ENCODE measurements at regions not wholly inside any gene's neighbourhood (a gene's known extent, or its start where the extent isn't known, plus 50 kb on each side); places are given as distances from the start of the nearest gene placed in this dataset.

DNA sequence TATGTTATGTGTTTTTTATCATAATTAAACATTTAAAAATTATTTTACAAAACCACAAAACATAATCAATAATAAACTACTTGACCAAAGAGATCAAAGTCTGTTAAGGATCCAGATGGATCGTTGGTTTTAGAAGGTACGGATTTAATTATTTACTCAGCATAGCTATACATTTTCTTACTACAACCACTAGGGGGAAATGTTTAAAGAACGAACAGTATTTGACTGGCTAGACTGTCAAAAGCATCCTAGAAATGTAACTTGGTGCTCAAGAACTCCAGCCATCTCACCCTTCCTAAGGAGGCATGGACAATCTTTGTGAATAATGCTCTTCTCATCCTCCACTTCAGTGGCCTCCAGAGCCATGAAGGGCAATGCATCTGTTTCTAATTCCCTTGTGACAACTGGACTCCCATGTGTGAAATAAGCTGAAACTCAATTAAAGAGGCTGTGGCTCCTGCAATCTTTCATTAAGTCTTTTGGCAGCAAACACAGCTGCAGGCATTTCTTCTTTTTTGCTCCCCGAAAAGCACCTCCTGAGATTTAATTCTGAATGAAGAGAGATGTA lies 94.7 kb upstream of the TUSC7 start:
- Histone ChIP-seq H3K4me2 (ENCODE audit: low read depth, low read length, poor library complexity, severe bottlenecking) (no peak overlapping the region), H3F3A (ENCODE audit: low read depth) (no peaks in the 10 kb centered on the region), H3K4me3 (ENCODE audit: low read length, poor library complexity, severe bottlenecking) (no peak overlapping the region), H3K79me2 (ENCODE audit: insufficient read depth, low read length) (no peaks in the 10 kb centered on the region), H3K27me3 (ENCODE audit: insufficient read depth, low read length, poor library complexity, severe bottlenecking) (no peaks in the 10 kb centered on the region), H3K9me3 (ENCODE audit: insufficient read depth, low read depth, low read length) (no peaks in the 10 kb centered on the region), H4K20me1 (ENCODE audit: insufficient read depth, low read length, poor library complexity, severe bottlenecking) (no peaks in the 10 kb centered on the region), H3K36me3 (ENCODE audit: insufficient read depth, low read length) (no peaks in the 10 kb centered on the region), H3K4me1 (ENCODE audit: insufficient read depth, low read length, poor library complexity, severe bottlenecking) (no peaks in the 10 kb centered on the region), H3K9ac (ENCODE audit: low read depth, low read length, poor library complexity, severe bottlenecking) (no peak overlapping the region), H3K9me2 (replicated peaks; ENCODE audit: low read depth, low read length) (no peaks in the 10 kb centered on the region), H2AFZ (ENCODE audit: low read length) (no peak overlapping the region)
- TF ChIP-seq EZH2phosphoT487 (IDR thresholded peaks at IDR 0.05; ENCODE audit: borderline replicate concordance): no peak
- TF ChIP-seq, protein P1, sequence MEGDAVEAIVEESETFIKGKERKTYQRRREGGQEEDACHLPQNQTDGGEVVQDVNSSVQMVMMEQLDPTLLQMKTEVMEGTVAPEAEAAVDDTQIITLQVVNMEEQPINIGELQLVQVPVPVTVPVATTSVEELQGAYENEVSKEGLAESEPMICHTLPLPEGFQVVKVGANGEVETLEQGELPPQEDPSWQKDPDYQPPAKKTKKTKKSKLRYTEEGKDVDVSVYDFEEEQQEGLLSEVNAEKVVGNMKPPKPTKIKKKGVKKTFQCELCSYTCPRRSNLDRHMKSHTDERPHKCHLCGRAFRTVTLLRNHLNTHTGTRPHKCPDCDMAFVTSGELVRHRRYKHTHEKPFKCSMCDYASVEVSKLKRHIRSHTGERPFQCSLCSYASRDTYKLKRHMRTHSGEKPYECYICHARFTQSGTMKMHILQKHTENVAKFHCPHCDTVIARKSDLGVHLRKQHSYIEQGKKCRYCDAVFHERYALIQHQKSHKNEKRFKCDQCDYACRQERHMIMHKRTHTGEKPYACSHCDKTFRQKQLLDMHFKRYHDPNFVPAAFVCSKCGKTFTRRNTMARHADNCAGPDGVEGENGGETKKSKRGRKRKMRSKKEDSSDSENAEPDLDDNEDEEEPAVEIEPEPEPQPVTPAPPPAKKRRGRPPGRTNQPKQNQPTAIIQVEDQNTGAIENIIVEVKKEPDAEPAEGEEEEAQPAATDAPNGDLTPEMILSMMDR (conservative IDR thresholded peaks at IDR 0.05; ENCODE audit: low read length): peak; percentile 44

GRCh38 chr3:116618138-116618537 lies 91.4 kb upstream of the TUSC7 start:
- Histone ChIP-seq H3K79me2 (ENCODE audit: insufficient read depth, low read length) (no peaks in the 10 kb centered on the region), H3K4me2 (ENCODE audit: low read depth, low read length, poor library complexity, severe bottlenecking) (no peak overlapping the region), H2AFZ (ENCODE audit: low read length) (no peak overlapping the region), H3K4me3 (ENCODE audit: low read length, poor library complexity, severe bottlenecking) (no peak overlapping the region), H3K9me3 (ENCODE audit: insufficient read depth, low read depth, low read length) (no peaks in the 10 kb centered on the region), H3K36me3 (ENCODE audit: insufficient read depth, low read length) (no peaks in the 10 kb centered on the region), H3F3A (ENCODE audit: low read depth) (no peaks in the 10 kb centered on the region), H4K20me1 (ENCODE audit: insufficient read depth, low read length, poor library complexity, severe bottlenecking) (no peaks in the 10 kb centered on the region), H3K9me2 (replicated peaks; ENCODE audit: low read depth, low read length) (no peaks in the 10 kb centered on the region), H3K9ac (ENCODE audit: low read depth, low read length, poor library complexity, severe bottlenecking) (no peak overlapping the region), H3K4me1 (ENCODE audit: insufficient read depth, low read length, poor library complexity, severe bottlenecking) (no peaks in the 10 kb centered on the region), H3K27me3 (ENCODE audit: insufficient read depth, low read length, poor library complexity, severe bottlenecking) (no peaks in the 10 kb centered on the region)
- no peak for TF ChIP-seq EZH2phosphoT487 (IDR thresholded peaks at IDR 0.05; ENCODE audit: borderline replicate concordance)
- TF ChIP-seq, protein P1 (conservative IDR thresholded peaks at IDR 0.05; ENCODE audit: low read length): no peak

- no peaks in the 10 kb centered on the region for H3K27me3 ChIP-seq (ENCODE audit: insufficient read depth, low read length, poor library complexity, severe bottlenecking)
- no peak for TF ChIP-seq EZH2phosphoT487 (IDR thresholded peaks at IDR 0.05; ENCODE audit: borderline replicate concordance)
- TF ChIP-seq, protein P1 (conservative IDR thresholded peaks at IDR 0.05; ENCODE audit: low read length): no peak
Observed at GRCh38 chr3:116618930-116619329, 90.6 kb upstream of the TUSC7 start.

More at GRCh38 chr3:116618930-116619329, 90.6 kb upstream of the TUSC7 start:
- Histone ChIP-seq H3K9me2 (replicated peaks; ENCODE audit: low read depth, low read length) (no peaks in the 10 kb centered on the region), H3K79me2 (ENCODE audit: insufficient read depth, low read length) (no peaks in the 10 kb centered on the region), H3K36me3 (ENCODE audit: insufficient read depth, low read length) (no peaks in the 10 kb centered on the region), H3K4me1 (ENCODE audit: insufficient read depth, low read length, poor library complexity, severe bottlenecking) (no peaks in the 10 kb centered on the region), H3K9me3 (ENCODE audit: insufficient read depth, low read depth, low read length) (no peaks in the 10 kb centered on the region), H3K4me3 (ENCODE audit: low read length, poor library complexity, severe bottlenecking) (no peak overlapping the region), H4K20me1 (ENCODE audit: insufficient read depth, low read length, poor library complexity, severe bottlenecking) (no peaks in the 10 kb centered on the region), H3K4me2 (ENCODE audit: low read depth, low read length, poor library complexity, severe bottlenecking) (no peak overlapping the region), H3K9ac (ENCODE audit: low read depth, low read length, poor library complexity, severe bottlenecking) (no peak overlapping the region), H3F3A (ENCODE audit: low read depth) (no peaks in the 10 kb centered on the region), H2AFZ (ENCODE audit: low read length) (no peak overlapping the region)
